ENCODE measurements at regions not wholly inside any gene's neighbourhood (a gene's known extent, or its start where the extent isn't known, plus 50 kb on each side); places are given as distances from the start of the nearest gene placed in this dataset.
"Not testable (repeated sequence)": the region's sequence is repeated elsewhere in the genome, so short reads cannot be mapped to it uniquely, and the experiment has no call there.

DNA sequence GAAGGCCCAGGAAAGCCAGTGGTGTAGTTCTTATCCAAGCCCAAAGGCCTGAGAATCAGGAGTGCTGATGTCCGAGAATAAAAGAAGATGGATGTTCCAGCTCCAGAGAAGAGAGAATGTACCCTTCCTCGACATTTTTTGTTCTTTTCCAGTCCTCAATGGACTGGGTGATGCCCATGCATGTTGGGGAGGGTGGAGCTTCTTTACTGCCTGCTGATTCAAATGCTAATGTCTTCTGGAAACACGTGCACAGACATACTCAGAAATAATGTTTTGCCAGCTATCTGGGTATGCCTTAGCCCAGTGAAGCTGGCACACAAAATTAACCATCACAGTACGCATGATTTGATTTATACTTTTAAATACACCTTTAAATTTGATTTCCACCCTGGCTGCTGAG is 61.5 kb upstream of the FOXE1 start:
- no peaks in the 10 kb centered on the region for H3K4me1 ChIP-seq (ENCODE audit: low read depth)
- H3K36me3 ChIP-seq, result no peaks in the 10 kb centered on the region
- TF ChIP-seq, protein P1, sequence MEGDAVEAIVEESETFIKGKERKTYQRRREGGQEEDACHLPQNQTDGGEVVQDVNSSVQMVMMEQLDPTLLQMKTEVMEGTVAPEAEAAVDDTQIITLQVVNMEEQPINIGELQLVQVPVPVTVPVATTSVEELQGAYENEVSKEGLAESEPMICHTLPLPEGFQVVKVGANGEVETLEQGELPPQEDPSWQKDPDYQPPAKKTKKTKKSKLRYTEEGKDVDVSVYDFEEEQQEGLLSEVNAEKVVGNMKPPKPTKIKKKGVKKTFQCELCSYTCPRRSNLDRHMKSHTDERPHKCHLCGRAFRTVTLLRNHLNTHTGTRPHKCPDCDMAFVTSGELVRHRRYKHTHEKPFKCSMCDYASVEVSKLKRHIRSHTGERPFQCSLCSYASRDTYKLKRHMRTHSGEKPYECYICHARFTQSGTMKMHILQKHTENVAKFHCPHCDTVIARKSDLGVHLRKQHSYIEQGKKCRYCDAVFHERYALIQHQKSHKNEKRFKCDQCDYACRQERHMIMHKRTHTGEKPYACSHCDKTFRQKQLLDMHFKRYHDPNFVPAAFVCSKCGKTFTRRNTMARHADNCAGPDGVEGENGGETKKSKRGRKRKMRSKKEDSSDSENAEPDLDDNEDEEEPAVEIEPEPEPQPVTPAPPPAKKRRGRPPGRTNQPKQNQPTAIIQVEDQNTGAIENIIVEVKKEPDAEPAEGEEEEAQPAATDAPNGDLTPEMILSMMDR (IDR thresholded peaks at IDR 0.05; ENCODE audit: low read depth, low read length), result no peak
- no peaks in the 10 kb centered on the region for H3K9me3 ChIP-seq (ENCODE audit: low read depth)
- no peak overlapping the region for H3K27ac ChIP-seq
- no peak for DNase-seq (ENCODE audit: low read depth in 1 of 2, low spot score in 1 of 2)
- peaks cover 13% of the 10 kb centered on the region for H3K27me3 ChIP-seq
- no peak overlapping the region for H3K4me3 ChIP-seq

DNA sequence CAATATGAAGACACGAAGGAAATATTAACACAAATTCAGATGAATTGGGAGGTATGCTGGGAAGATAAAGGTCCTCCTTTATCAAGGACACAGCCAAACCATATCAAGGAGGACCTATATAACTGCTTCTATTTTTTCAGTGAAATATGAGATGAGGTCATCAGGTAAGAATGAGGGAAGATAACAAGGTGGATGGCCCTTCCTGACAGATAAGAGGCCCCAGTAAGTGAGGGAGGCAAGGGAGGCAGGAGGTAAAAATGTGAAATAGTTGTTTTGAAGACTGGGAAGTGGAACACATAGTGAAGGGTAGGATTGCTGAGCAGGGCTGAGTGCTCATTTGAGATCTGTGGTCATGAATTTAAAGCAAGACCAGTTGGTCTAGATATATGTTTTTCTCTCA is 60.0 kb upstream of the FOXE1 start:
- no peaks in the 10 kb centered on the region for H3K4me1 ChIP-seq (ENCODE audit: low read depth)
- H3K27me3 ChIP-seq, result peaks cover 13% of the 10 kb centered on the region
- no peak overlapping the region for H3K4me3 ChIP-seq
- TF ChIP-seq, protein P1 (IDR thresholded peaks at IDR 0.05; ENCODE audit: low read depth, low read length), result no peak
- H3K9me3 ChIP-seq (ENCODE audit: low read depth), result no peaks in the 10 kb centered on the region
- no peaks in the 10 kb centered on the region for H3K36me3 ChIP-seq
- no peak overlapping the region for H3K27ac ChIP-seq
- no peak for DNase-seq (ENCODE audit: low read depth in 1 of 2, low spot score in 1 of 2)

GRCh38 chr9:97794666-97795065 is 58.4 kb upstream of the FOXE1 start:
- Histone ChIP-seq H3K4me3 (no peak overlapping the region), H3K9me3 (ENCODE audit: low read depth) (no peaks in the 10 kb centered on the region), H3K27ac (no peak overlapping the region), H3K4me1 (ENCODE audit: low read depth) (no peaks in the 10 kb centered on the region), H3K27me3 (peaks cover 9% of the 10 kb centered on the region), H3K36me3 (no peaks in the 10 kb centered on the region)
- TF ChIP-seq, protein P1 (IDR thresholded peaks at IDR 0.05; ENCODE audit: low read depth, low read length), result no peak
- no peak for DNase-seq (ENCODE audit: low read depth in 1 of 2, low spot score in 1 of 2)

- H3K4me3 ChIP-seq; H3K4me1 ChIP-seq (ENCODE audit: low read depth); H3K36me3 ChIP-seq; DNase-seq (ENCODE audit: low read depth in 1 of 2, low spot score in 1 of 2); H3K9me3 ChIP-seq (ENCODE audit: low read depth); H3K27ac ChIP-seq: not testable (repeated sequence)
- H3K27me3 ChIP-seq, result peaks cover 18% of the 10 kb centered on the region
These were observed 56.9 kb upstream of the FOXE1 start for GRCh38 chr9:97796176-97796575.

DNA sequence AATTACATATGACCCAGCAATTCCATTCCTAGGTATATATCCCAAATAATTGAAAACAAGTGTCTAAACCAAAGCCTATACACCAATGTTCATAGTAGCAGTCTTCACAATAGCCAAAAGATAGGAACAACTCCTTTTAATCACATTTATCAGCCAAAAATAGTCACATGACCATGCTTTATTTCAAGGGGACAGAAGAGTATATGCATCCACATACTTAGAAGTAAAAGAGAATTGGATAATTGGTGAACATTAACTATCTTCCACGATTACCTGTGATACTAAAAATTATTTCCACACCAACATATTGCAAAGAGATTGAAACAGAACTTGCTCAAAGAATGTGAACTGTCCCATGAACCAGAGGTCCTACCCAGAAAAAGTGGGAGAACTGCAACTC is 51.8 kb upstream of the FOXE1 start:
- Histone ChIP-seq H3K27me3 (peaks cover 60% of the 10 kb centered on the region), H3K36me3 (no peaks in the 10 kb centered on the region), H3K27ac (no peak overlapping the region), H3K4me3 (no peak overlapping the region), H3K4me1 (ENCODE audit: low read depth) (no peaks in the 10 kb centered on the region), H3K9me3 (ENCODE audit: low read depth) (no peaks in the 10 kb centered on the region)
- TF ChIP-seq, protein P1 (IDR thresholded peaks at IDR 0.05; ENCODE audit: low read depth, low read length), result no peak
- no peak for DNase-seq (ENCODE audit: low read depth in 1 of 2, low spot score in 1 of 2)

GRCh38 chr9:97802276-97802675 is 50.8 kb upstream of the FOXE1 start:
- H3K9me3 ChIP-seq (ENCODE audit: low read depth), result no peaks in the 10 kb centered on the region
- TF ChIP-seq, protein P1 (IDR thresholded peaks at IDR 0.05; ENCODE audit: low read depth, low read length), result no peak
- no peaks in the 10 kb centered on the region for H3K4me1 ChIP-seq (ENCODE audit: low read depth)
- no peaks in the 10 kb centered on the region for H3K36me3 ChIP-seq
- peaks cover 71% of the 10 kb centered on the region for H3K27me3 ChIP-seq
- DNase-seq (ENCODE audit: low read depth in 1 of 2, low spot score in 1 of 2), result peak in 1 of 2 donors; percentile 29
- H3K27ac ChIP-seq, result no peak overlapping the region
- H3K4me3 ChIP-seq, result no peak overlapping the region
